Cardiac muscle cell (in vitro differentiated cells and primary cell): ENCODE measurements at regions not wholly inside any gene's neighbourhood (a gene's known extent, or its start where the extent isn't known, plus 50 kb on each side); places are given as distances from the start of the nearest gene placed in this dataset.

Source experiments
- DNase-seq, 2 donors: peaks; one replicate each; pipeline versions ENCODE4 v3.0.0 to v3.0.0-alpha.2; 2010 to 2017; ENCODE audit warnings: low read depth in 1 of 2, low spot score in 1 of 2
- H3K27ac ChIP-seq: fragments of 200-600 bp; sonication (generic); 2 replicates; pipeline ENCODE4 v1.5.1; 2016
- H3K27me3 ChIP-seq: fragments of 200-600 bp; sonication (generic); 2 replicates; pipeline ENCODE4 v1.6.0; 2016; ENCODE audit warnings: control low read depth
- H3K36me3 ChIP-seq: fragments of 200-600 bp; sonication (generic); 2 replicates; pipeline ENCODE4 v1.5.1; 2016; ENCODE audit warnings: control low read depth
- H3K4me1 ChIP-seq: fragments of 200-600 bp; sonication (generic); 2 replicates; pipeline ENCODE4 v1.8.1; 2017; ENCODE audit warnings: low read depth, mild to moderate bottlenecking, mixed run types
- H3K4me3 ChIP-seq: fragments of 200-600 bp; sonication (generic); 2 replicates; pipeline ENCODE4 v1.5.1; 2016; ENCODE audit warnings: mild to moderate bottlenecking
- H3K9me3 ChIP-seq: fragments of 200-600 bp; sonication (generic); 2 replicates; pipeline ENCODE4 v1.5.1; 2017; ENCODE audit warnings: low read depth, mild to moderate bottlenecking, control low read depth
- TF ChIP-seq, protein P1 (sequence below): IDR thresholded peaks from 2 replicates; pipeline ENCODE4 v1.5.1; 2012; ENCODE audit warnings: low read depth, mild to moderate bottlenecking, low read length

DNA sequence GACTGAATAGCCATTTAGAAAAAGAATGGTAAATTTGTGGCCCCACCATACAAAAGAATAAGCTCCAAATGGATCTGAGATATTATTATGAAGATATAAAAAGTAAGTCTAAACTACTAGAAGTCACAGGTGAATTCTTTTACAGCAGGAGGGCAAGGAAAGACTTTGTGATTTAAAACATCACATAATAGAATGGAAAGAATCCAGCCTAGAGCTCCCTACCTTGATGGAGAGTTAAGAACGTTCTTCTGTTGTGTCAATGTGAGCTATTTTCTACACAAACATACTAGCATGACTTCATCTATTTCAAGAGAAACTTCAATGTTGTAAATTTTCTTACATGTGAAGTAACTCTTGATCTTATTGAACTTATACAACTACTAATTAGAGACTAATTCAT is 100.0 kb upstream of the NRSN1 start:
- no peaks in the 10 kb centered on the region for H3K36me3 ChIP-seq
- H3K4me3 ChIP-seq = no peak overlapping the region
- H3K27me3 ChIP-seq = no peaks in the 10 kb centered on the region
- H3K4me1 ChIP-seq = no peaks in the 10 kb centered on the region
- no peak for DNase-seq
- no peaks in the 10 kb centered on the region for H3K9me3 ChIP-seq
- TF ChIP-seq, protein P1, sequence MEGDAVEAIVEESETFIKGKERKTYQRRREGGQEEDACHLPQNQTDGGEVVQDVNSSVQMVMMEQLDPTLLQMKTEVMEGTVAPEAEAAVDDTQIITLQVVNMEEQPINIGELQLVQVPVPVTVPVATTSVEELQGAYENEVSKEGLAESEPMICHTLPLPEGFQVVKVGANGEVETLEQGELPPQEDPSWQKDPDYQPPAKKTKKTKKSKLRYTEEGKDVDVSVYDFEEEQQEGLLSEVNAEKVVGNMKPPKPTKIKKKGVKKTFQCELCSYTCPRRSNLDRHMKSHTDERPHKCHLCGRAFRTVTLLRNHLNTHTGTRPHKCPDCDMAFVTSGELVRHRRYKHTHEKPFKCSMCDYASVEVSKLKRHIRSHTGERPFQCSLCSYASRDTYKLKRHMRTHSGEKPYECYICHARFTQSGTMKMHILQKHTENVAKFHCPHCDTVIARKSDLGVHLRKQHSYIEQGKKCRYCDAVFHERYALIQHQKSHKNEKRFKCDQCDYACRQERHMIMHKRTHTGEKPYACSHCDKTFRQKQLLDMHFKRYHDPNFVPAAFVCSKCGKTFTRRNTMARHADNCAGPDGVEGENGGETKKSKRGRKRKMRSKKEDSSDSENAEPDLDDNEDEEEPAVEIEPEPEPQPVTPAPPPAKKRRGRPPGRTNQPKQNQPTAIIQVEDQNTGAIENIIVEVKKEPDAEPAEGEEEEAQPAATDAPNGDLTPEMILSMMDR = no peak
- no peak overlapping the region for H3K27ac ChIP-seq

DNA sequence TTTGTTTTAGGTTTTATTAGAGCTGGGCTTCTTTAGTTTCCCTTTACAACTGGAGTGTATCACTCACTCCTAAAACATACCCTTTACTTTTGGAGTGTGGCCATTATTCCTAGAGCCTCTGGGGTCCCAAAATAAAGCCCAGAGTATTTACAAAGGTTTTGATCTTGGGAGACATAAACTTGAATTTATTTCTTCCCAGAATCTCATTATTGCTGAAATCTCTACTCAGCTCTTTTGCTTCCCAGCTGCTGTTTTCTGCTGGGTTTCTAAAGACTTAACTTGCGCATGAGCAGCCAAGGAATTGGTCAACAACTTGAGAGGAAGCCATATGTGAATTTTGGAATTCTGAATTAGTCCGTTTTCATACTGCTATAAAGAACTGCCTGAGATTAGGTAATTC is 94.5 kb upstream of the NRSN1 start:
- no peaks in the 10 kb centered on the region for H3K4me1 ChIP-seq
- TF ChIP-seq, protein P1 = no peak
- H3K36me3 ChIP-seq = no peaks in the 10 kb centered on the region
- no peak overlapping the region for H3K4me3 ChIP-seq
- no peaks in the 10 kb centered on the region for H3K27me3 ChIP-seq
- DNase-seq = no peak
- no peaks in the 10 kb centered on the region for H3K9me3 ChIP-seq
- no peak overlapping the region for H3K27ac ChIP-seq

DNA sequence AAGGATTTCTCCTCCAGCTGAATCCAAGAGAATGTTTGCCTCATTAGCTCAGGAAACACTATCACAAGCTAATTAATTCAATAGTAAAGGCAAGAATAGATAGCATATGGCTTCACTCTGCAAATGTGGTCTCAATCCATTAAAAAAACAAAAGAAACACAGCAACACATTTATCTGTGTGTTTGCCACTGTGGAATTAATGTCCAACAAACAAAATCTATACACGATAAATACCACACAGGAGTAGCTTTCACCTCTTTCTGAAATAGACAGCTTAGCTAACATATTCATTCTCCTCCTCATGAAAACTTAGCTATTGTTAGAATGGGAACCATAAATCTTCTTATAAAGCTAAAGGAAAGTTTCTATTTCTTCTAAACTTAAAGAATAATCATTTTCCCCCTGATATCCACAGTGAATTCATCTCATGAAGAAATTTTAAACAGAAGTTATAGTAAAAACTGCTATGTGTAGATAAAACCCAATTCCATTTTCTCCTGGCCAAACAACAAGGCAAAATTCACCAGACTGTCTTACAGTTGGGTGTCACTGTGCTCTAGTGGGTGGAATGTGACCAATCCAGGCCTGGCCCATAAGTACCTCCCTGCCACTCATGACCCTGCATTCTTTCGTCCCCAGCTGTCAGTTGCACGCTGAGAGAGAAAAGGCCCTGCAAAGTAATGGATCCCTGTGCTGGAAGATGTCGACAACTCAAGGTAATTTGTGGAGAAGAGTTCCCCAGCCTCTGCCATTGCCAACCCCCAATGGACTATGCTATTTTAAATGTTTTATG is 92.9 kb upstream of the NRSN1 start:
- Histone ChIP-seq H3K36me3 (no peaks in the 10 kb centered on the region), H3K9me3 (no peaks in the 10 kb centered on the region), H3K4me1 (no peaks in the 10 kb centered on the region), H3K4me3 (no peak overlapping the region), H3K27ac (peak overlapping the region; percentile 57), H3K27me3 (no peaks in the 10 kb centered on the region)
- TF ChIP-seq, protein P1 = no peak
- peak in 1 of 2 donors; percentile 76 for DNase-seq

GRCh38 chr6:24043848-24044247 is 82.2 kb upstream of the NRSN1 start:
- Histone ChIP-seq H3K36me3 (no peaks in the 10 kb centered on the region), H3K27ac (no peak overlapping the region), H3K27me3 (no peaks in the 10 kb centered on the region), H3K9me3 (no peaks in the 10 kb centered on the region), H3K4me1 (no peaks in the 10 kb centered on the region), H3K4me3 (no peak overlapping the region)
- TF ChIP-seq, protein P1 = no peak
- no peak for DNase-seq

DNA sequence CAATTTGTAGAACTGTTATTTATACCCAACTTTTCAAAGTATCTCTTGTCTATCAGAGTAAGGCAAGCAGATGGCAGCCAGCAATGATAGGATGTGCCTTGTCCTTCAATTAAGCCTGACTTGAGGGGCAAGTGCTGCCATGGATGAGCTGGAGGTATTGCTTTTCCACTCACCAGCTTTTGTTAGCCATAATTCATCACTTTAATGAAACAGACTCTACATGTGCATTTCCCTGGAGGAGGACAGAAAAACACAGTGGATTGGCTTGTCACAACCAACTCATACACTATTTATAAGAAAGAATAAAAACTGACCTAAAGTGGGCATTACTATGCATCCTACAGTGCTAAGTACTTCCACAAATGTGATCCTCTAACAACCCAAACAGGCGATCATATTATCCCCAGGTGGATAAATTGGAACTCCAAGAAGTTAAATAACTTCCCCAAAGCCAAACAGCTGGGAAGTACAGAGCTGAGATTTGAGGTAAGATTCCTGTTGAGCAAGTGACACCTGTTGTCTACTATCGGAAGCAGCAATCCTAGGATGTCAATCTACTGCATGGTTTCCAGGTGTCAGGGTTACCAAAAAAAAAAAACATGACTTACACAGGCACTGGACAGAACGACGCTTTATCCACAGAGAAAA is 73.9 kb upstream of the NRSN1 start:
- no peak overlapping the region for H3K27ac ChIP-seq

More for the DNA sequence above, 73.9 kb upstream of the NRSN1 start:
- no peaks in the 10 kb centered on the region for H3K9me3 ChIP-seq
- no peaks in the 10 kb centered on the region for H3K4me1 ChIP-seq
- H3K4me3 ChIP-seq = no peak overlapping the region
- DNase-seq = no peak
- TF ChIP-seq, protein P1 = no peak
- no peaks in the 10 kb centered on the region for H3K36me3 ChIP-seq
- no peaks in the 10 kb centered on the region for H3K27me3 ChIP-seq
